SU-DHL-6 (cell line): ENCODE measurements at regions not wholly inside any gene's neighbourhood (a gene's known extent, or its start where the extent isn't known, plus 50 kb on each side); places are given as distances from the start of the nearest gene placed in this dataset.

Experiments
- H2AFZ ChIP-seq: fragments of 200-600 bp; sonication (generic); 2 replicates; pipeline ENCODE4 v1.6.1; 2014; ENCODE audit warnings: low read depth, mild to moderate bottlenecking, moderate library complexity, mixed read lengths, antibody characterized with exemption, low read length; ENCODE audit not compliant: severe bottlenecking
- H3F3A ChIP-seq: fragments of 200-600 bp; shearing (Covaris generic); 2 replicates; pipeline ENCODE4 v1.6.0; 2016; ENCODE audit warnings: antibody characterized with exemption, mild to moderate bottlenecking; ENCODE audit not compliant: insufficient read depth
- H3K27ac ChIP-seq: fragments of 200-600 bp; sonication (generic); 2 replicates; pipeline ENCODE4 v1.5.1; 2016; ENCODE audit warnings: low read depth, mild to moderate bottlenecking, low read length, moderate library complexity, mixed read lengths
- H3K27me3 ChIP-seq: fragments of 200-600 bp; sonication (generic), shearing (Covaris generic); 2 replicates; pipeline ENCODE4 v1.6.0; 2014; ENCODE audit warnings: mild to moderate bottlenecking, low read length
- H3K36me3 ChIP-seq: fragments of 200-600 bp; sonication (generic); 2 replicates; pipeline ENCODE4 v1.6.1; 2014; ENCODE audit warnings: mild to moderate bottlenecking, low read length, mixed read lengths
- H3K4me2 ChIP-seq: fragments of 300-600, 200-600 bp; shearing (Covaris generic), sonication (generic); 2 replicates; pipeline ENCODE4 v1.6.0; 2014; ENCODE audit warnings: low read length, low read depth, mild to moderate bottlenecking; ENCODE audit not compliant: poor library complexity, severe bottlenecking
- H3K4me3 ChIP-seq: fragments of 200-600 bp; sonication (generic); 2 replicates; pipeline ENCODE4 v1.5.1; 2014; ENCODE audit warnings: antibody characterized with exemption, low read length, mild to moderate bottlenecking, mixed read lengths; ENCODE audit not compliant: insufficient read depth, poor library complexity, severe bottlenecking
- H3K79me2 ChIP-seq: fragments of 200-600 bp; sonication (generic); 2 replicates; pipeline ENCODE4 v1.6.1; 2014; ENCODE audit warnings: mild to moderate bottlenecking, low read length, moderate library complexity; ENCODE audit not compliant: insufficient read depth
- H3K9ac ChIP-seq: fragments of 200-600 bp; sonication (generic); 2 replicates; pipeline ENCODE4 v1.7.0; 2014; ENCODE audit warnings: mild to moderate bottlenecking, low read length
- H3K9me2 ChIP-seq: fragments of 200-600 bp; sonication (generic); replicated peaks from 2 replicates; pipeline ENCODE4 v1.6.1; 2014; ENCODE audit warnings: low read length; ENCODE audit not compliant: insufficient read depth
- H3K9me3 ChIP-seq: fragments of 200-600 bp; sonication (generic); 2 replicates; pipeline ENCODE4 v1.6.1; 2014; ENCODE audit warnings: low read length, mixed read lengths; ENCODE audit not compliant: insufficient read depth
- H4K20me1 ChIP-seq: fragments of 200-600 bp; sonication (generic); 2 replicates; pipeline ENCODE4 v1.6.1; 2014; ENCODE audit warnings: low read depth, mild to moderate bottlenecking, antibody characterized with exemption, low read length, moderate library complexity, mixed read lengths
- EZH2phosphoT487 ChIP-seq: fragments of 200-600 bp; sonication (generic), shearing (Covaris generic); conservative IDR thresholded peaks from 2 replicates; pipeline ENCODE4 v1.6.1; 2018; ENCODE audit warnings: mild to moderate bottlenecking, antibody characterized with exemption, low read length, moderate library complexity, mixed read lengths
- TF ChIP-seq, protein P1 (sequence below): fragments of 200-600 bp; sonication (generic); IDR thresholded peaks from one replicate; pipeline ENCODE4 v1.5.1; 2017; ENCODE audit warnings: antibody characterized with exemption, mild to moderate bottlenecking, low read length, moderate library complexity; ENCODE audit not compliant: insufficient read depth, poor library complexity, severe bottlenecking

DNA sequence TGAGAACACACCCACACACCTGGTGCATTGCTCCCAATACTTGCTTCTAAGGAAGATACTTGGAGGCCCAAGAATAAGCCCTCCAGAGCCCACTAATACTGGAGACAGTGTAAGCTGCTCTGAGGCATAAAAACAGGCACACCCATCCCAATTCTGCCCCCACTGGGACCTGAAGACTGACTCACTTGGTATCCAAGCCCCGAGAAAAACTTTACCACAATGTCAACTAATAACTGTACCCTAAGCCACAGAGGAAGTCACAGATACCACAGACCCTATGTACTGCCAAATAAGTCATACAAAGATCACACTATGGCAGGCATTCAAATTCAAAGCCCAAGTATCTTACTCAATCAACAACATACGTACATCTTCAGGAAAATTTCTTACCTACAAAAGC is 398.2 kb upstream of the SPANXN1 start:
- no peaks in the 10 kb centered on the region for H3K9me2 ChIP-seq
- no peak overlapping the region for H3K27ac ChIP-seq
- H3K4me3 ChIP-seq, result no peak overlapping the region
- H3K9ac ChIP-seq, result no peak overlapping the region
- H4K20me1 ChIP-seq, result no peaks in the 10 kb centered on the region
- no peaks in the 10 kb centered on the region for H3K79me2 ChIP-seq
- TF ChIP-seq EZH2phosphoT487, result no peak
- TF ChIP-seq, protein P1, sequence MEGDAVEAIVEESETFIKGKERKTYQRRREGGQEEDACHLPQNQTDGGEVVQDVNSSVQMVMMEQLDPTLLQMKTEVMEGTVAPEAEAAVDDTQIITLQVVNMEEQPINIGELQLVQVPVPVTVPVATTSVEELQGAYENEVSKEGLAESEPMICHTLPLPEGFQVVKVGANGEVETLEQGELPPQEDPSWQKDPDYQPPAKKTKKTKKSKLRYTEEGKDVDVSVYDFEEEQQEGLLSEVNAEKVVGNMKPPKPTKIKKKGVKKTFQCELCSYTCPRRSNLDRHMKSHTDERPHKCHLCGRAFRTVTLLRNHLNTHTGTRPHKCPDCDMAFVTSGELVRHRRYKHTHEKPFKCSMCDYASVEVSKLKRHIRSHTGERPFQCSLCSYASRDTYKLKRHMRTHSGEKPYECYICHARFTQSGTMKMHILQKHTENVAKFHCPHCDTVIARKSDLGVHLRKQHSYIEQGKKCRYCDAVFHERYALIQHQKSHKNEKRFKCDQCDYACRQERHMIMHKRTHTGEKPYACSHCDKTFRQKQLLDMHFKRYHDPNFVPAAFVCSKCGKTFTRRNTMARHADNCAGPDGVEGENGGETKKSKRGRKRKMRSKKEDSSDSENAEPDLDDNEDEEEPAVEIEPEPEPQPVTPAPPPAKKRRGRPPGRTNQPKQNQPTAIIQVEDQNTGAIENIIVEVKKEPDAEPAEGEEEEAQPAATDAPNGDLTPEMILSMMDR, result no peak
- H3K27me3 ChIP-seq, result no peaks in the 10 kb centered on the region
- no peak overlapping the region for H2AFZ ChIP-seq
- no peaks in the 10 kb centered on the region for H3K9me3 ChIP-seq
- H3K36me3 ChIP-seq, result no peaks in the 10 kb centered on the region
- H3K4me2 ChIP-seq, result no peak overlapping the region
- H3F3A ChIP-seq, result no peaks in the 10 kb centered on the region

DNA sequence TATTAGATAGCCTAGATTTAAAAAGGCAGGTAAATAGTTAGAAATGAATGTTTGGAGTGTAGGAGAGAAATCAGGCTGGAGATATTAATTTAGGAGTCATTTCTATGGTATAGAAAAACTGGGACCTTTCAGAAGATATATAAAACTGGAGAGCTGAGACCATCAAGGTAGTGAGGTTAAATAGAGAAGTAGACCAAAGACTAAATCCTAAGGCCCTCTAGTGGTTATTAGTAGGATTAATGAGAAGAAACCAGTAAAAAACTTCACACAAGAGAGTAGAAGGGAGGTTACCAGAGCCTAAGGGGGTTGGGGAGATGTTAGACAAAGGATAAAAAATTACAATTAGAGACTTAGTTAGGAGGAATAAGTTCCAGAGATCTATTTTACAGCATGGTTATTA is 351.0 kb upstream of the SPANXN1 start:
- H4K20me1 ChIP-seq, result no peaks in the 10 kb centered on the region
- H3K27ac ChIP-seq, result no peak overlapping the region
- H3K4me2 ChIP-seq, result no peak overlapping the region
- H2AFZ ChIP-seq, result no peak overlapping the region
- H3K79me2 ChIP-seq, result no peaks in the 10 kb centered on the region
- H3F3A ChIP-seq, result no peaks in the 10 kb centered on the region
- H3K9me3 ChIP-seq, result no peaks in the 10 kb centered on the region
- no peak overlapping the region for H3K9ac ChIP-seq
- no peak overlapping the region for H3K4me3 ChIP-seq
- no peaks in the 10 kb centered on the region for H3K36me3 ChIP-seq
- no peaks in the 10 kb centered on the region for H3K9me2 ChIP-seq
- H3K27me3 ChIP-seq, result no peaks in the 10 kb centered on the region
- TF ChIP-seq, protein P1, result no peak
- no peak for TF ChIP-seq EZH2phosphoT487

DNA sequence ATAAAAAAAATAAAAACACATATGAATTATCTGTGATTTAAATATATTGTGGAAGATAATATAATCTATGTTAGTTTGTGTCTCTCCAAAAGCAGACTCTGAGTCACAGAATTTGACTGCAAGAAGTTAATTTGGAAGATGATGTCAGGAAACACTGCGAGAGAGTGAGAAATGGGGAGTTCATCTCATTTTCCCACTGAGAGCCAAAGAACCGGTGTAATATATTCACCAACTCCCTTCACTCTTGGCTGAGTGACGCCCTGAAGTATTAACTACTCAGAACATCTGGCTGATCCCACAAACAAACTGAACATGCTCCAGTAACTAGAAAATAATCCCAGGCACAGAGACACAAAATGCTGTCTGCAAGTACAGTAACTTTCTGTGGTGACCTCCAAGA is 345.8 kb upstream of the SPANXN1 start:
- Histone ChIP-seq H3K9ac (no peak overlapping the region), H3K9me3 (no peaks in the 10 kb centered on the region), H3K9me2 (no peaks in the 10 kb centered on the region), H3K79me2 (no peaks in the 10 kb centered on the region), H3K27me3 (no peaks in the 10 kb centered on the region), H3K4me3 (no peak overlapping the region), H3K36me3 (no peaks in the 10 kb centered on the region), H3F3A (no peaks in the 10 kb centered on the region), H4K20me1 (no peaks in the 10 kb centered on the region), H3K4me2 (no peak overlapping the region), H2AFZ (no peak overlapping the region), H3K27ac (no peak overlapping the region)
- TF ChIP-seq EZH2phosphoT487, result no peak
- TF ChIP-seq, protein P1, result no peak

DNA sequence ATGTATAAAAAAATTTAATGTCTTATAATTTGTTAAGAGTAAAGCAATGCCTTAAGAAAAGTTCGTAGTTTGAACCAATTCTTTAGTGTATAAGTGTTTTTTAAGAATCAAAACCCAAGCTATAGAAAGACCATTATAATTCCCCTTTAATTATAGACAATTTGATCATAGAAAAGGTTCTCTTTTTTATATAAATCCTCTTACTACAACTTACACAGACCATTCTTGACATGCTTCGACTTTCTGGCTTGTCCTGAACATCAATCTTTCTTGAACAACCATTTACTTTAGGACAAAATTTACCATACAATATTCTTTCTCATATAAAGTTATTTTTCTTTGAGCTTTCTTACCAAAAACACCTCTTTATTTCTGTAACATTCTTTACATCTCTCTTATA is 330.5 kb upstream of the SPANXN1 start:
- Histone ChIP-seq H4K20me1 (no peaks in the 10 kb centered on the region), H3F3A (no peaks in the 10 kb centered on the region), H3K4me2 (no peak overlapping the region), H3K79me2 (no peaks in the 10 kb centered on the region), H3K36me3 (no peaks in the 10 kb centered on the region), H3K9me2 (no peaks in the 10 kb centered on the region), H3K27me3 (no peaks in the 10 kb centered on the region), H3K4me3 (no peak overlapping the region), H2AFZ (no peak overlapping the region), H3K9ac (no peak overlapping the region), H3K9me3 (no peaks in the 10 kb centered on the region), H3K27ac (no peak overlapping the region)
- TF ChIP-seq, protein P1, result no peak
- no peak for TF ChIP-seq EZH2phosphoT487
